Nephron (organoid): ENCODE measurements at regions not wholly inside any gene's neighbourhood (a gene's known extent, or its start where the extent isn't known, plus 50 kb on each side); places are given as distances from the start of the nearest gene placed in this dataset.

Experiments used
- H3K27ac Mint-ChIP-seq, 3 experiments: 2 replicates each; pipeline ENCODE4 v1.8.0; 2020; ENCODE audit warnings: mixed read lengths in 3 of 3, mild to moderate bottlenecking in 2 of 3, moderate library complexity in 1 of 3
- H3K27me3 Mint-ChIP-seq: 2 replicates; pipeline ENCODE4 v1.8.0; 2021; ENCODE audit warnings: low read depth, mild to moderate bottlenecking, moderate library complexity, mixed read lengths
- H3K36me3 Mint-ChIP-seq: 2 replicates; pipeline ENCODE4 v1.8.0; 2020; ENCODE audit warnings: low read depth, mixed read lengths
- H3K4me1 Mint-ChIP-seq: 2 replicates; pipeline ENCODE4 v1.8.0; 2020; ENCODE audit warnings: mixed read lengths
- H3K4me3 Mint-ChIP-seq, 3 experiments: 2 replicates each; pipeline ENCODE4 v1.8.0; 2020; ENCODE audit warnings: mild to moderate bottlenecking in 3 of 3, mixed read lengths in 3 of 3, moderate library complexity in 2 of 3
- H3K9me3 Mint-ChIP-seq: 2 replicates; pipeline ENCODE4 v1.8.0; 2020; ENCODE audit warnings: mixed read lengths
- CTCF ChIP-seq, 3 experiments: fragments of 200-600 bp; sonication (generic); IDR thresholded peaks; one replicate each; pipeline ENCODE4 v1.5.0; 2021; ENCODE audit warnings: antibody characterized with exemption in 3 of 3; ENCODE audit not compliant: unreplicated experiment in 3 of 3

- no peak overlapping the region for H3K27ac Mint-ChIP-seq
- peaks cover 9% of the 10 kb centered on the region for H3K9me3 Mint-ChIP-seq
- no peaks in the 10 kb centered on the region for H3K36me3 Mint-ChIP-seq
- TF ChIP-seq CTCF (IDR thresholded peaks at IDR 0.05; ENCODE audit: unreplicated experiment in 3 of 3): no peak
- H3K4me1 Mint-ChIP-seq: no peaks in the 10 kb centered on the region
- no peak overlapping the region for H3K4me3 Mint-ChIP-seq
- no peaks in the 10 kb centered on the region for H3K27me3 Mint-ChIP-seq
Observed at GRCh38 chr5:104628911-104629310, 1066.3 kb upstream of the NUDT12 start.

DNA sequence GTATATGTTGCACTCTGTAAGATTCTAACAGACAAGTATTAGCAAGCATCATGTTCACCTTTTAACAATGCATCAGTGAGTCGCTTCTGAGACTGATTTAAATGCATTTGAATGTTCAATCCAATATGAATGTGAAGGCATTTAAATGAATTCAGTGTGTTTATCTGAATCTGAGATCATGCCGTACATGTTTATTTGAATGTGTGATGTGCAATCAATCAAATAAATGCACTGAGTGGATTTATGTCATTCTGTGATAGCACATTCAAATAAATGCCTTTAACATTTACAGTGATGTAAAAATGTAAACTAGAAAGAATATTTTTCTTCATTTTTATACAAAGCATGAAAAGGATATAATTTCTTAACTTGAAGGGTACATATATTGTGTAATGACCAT, 1063.5 kb upstream of the NUDT12 start:
- peaks cover 9% of the 10 kb centered on the region for H3K9me3 Mint-ChIP-seq
- no peaks in the 10 kb centered on the region for H3K27me3 Mint-ChIP-seq
- no peaks in the 10 kb centered on the region for H3K36me3 Mint-ChIP-seq
- H3K4me3 Mint-ChIP-seq: no peak overlapping the region
- H3K27ac Mint-ChIP-seq: no peak overlapping the region
- TF ChIP-seq CTCF (IDR thresholded peaks at IDR 0.05; ENCODE audit: unreplicated experiment in 3 of 3): no peak
- no peaks in the 10 kb centered on the region for H3K4me1 Mint-ChIP-seq

DNA sequence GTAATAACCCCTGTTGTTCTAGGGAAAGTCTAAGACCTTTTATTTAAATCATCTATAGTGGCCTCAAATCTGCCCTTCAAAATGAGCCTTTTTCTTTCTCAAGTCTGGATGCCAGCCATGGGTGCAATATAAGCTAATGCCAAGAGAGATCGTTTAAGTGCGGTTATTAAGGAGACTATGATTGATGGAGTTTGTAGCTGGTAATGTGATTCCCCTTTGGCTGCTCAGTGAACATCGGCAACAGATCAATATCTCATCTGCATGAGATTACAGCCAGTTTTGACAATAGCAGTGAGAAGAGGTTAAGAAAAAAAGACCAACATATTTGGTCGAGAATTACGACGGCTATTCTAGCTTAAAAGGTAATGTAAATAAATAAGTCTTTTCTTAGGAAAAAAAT, 1049.4 kb upstream of the NUDT12 start:
- Mint-ChIP-seq H3K27ac (no peak overlapping the region), H3K4me3 (no peak overlapping the region), H3K9me3 (no peaks in the 10 kb centered on the region), H3K27me3 (no peaks in the 10 kb centered on the region), H3K36me3 (no peaks in the 10 kb centered on the region), H3K4me1 (no peaks in the 10 kb centered on the region)
- TF ChIP-seq CTCF (IDR thresholded peaks at IDR 0.05; ENCODE audit: unreplicated experiment in 3 of 3): no peak

DNA sequence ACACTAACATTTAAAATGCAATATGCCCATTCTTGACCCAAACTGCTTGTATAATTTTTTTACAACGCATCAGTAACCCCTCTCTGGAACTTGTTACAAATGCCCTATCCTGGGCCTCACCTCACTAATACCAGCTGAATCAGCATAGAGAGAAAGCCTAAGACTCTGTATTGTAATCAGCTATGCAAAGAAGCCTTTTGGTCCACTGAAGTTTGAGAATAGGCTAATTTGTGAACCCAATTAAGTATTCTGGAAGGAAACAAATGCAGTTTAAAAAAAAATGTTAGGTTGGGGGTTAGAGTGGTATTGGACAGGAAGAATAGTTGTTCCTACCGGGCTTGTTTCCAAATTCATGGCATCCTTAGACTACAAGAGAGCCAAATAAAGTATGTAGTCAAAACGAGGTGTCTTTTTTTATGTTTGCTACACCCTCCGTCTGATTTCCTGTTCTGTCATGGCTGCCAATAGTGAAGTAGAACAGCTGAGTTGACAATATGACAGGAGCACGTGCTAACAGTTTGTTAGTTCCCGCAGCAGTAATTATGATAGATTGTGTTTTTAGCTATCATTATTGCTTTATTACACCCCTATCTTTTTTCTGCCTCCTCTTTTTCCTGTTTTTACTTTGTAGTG, 1048.7 kb upstream of the NUDT12 start:
- Mint-ChIP-seq H3K4me1 (no peaks in the 10 kb centered on the region), H3K9me3 (no peaks in the 10 kb centered on the region), H3K36me3 (no peaks in the 10 kb centered on the region), H3K27ac (peak overlapping the region in 2 of 3 experiments; percentile 37 to 49), H3K27me3 (no peaks in the 10 kb centered on the region), H3K4me3 (no peak overlapping the region)
- no peak for TF ChIP-seq CTCF (IDR thresholded peaks at IDR 0.05; ENCODE audit: unreplicated experiment in 3 of 3)

DNA sequence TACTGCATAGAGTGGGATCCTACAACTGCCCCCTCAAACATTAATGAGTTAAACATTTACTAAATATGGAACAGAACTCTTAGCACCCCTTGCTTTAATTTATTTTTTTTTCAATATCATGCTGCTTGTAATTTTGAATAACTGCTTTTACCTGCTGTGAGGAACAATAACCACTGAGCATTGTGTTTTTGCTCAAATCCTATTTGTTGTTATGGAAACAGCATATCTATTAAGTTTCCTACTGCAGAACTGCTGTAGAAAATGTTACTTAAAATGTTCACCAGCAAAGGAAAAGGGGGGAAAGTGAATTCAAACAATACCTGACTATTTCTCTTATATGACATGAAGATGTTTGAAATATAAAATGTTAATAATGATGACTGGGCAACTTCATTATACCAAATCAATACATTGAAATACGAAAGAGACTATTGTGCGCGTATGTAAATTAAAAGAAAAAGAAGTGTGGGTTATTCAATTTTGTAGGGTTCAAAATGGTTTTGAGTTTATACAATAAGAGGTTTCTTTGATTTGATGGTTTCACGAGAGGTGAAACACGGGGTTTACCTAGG, 1043.8 kb upstream of the NUDT12 start:
- H3K4me1 Mint-ChIP-seq: no peaks in the 10 kb centered on the region
- no peaks in the 10 kb centered on the region for H3K27me3 Mint-ChIP-seq
- H3K4me3 Mint-ChIP-seq: no peak overlapping the region
- no peak for TF ChIP-seq CTCF (IDR thresholded peaks at IDR 0.05; ENCODE audit: unreplicated experiment in 3 of 3)
- no peaks in the 10 kb centered on the region for H3K36me3 Mint-ChIP-seq
- H3K27ac Mint-ChIP-seq: no peak overlapping the region
- H3K9me3 Mint-ChIP-seq: peaks cover 15% of the 10 kb centered on the region

DNA sequence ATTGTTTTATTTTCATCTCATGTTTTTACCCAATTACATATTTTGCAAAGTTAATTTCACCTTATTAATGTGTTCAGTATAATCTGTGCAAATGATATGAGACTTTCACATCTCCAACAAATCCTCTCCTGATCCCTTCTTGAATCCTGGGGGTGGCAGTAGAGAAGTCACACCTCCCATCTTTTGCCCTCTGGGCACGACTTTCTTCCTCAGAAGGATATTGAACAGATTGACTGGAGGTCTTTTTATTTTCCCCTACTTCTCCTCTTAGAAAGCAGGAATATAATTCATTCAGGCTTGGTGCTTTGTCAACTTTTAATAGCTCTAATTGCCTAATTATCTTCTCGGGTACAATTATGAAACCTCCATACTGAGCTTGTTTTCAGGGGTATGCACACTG, 1037.1 kb upstream of the NUDT12 start:
- Mint-ChIP-seq H3K4me3 (no peak overlapping the region), H3K4me1 (no peaks in the 10 kb centered on the region), H3K27ac (no peak overlapping the region), H3K9me3 (peaks cover 25% of the 10 kb centered on the region), H3K36me3 (no peaks in the 10 kb centered on the region), H3K27me3 (no peaks in the 10 kb centered on the region)
- TF ChIP-seq CTCF (IDR thresholded peaks at IDR 0.05; ENCODE audit: unreplicated experiment in 3 of 3): no peak
